RWPE2 (cell line): ENCODE measurements at regions not wholly inside any gene's neighbourhood (a gene's known extent, or its start where the extent isn't known, plus 50 kb on each side); places are given as distances from the start of the nearest gene placed in this dataset.

Experiments used
- ATAC-seq: fragments of 200-7000 bp; cut with Tn5 transposase; 3 replicates; pipeline ENCODE4 v1.9.1; 2021; ENCODE audit warnings: low read depth
- DNase-seq: peaks from one replicate; pipeline ENCODE4 v3.0.0-alpha.2; 2020; ENCODE audit warnings: low spot score
- H3K27ac ChIP-seq: fragments of 450-650 bp; 2 replicates; pipeline ENCODE4 v1.5.1; 2017; ENCODE audit warnings: mild to moderate bottlenecking; ENCODE audit not compliant: poor library complexity, severe bottlenecking
- H3K27me3 ChIP-seq: fragments of 250-450 bp; sonication (Bioruptor Pico); 2 replicates; pipeline ENCODE4 v1.5.1; 2021; ENCODE audit warnings: mild to moderate bottlenecking, moderate library complexity; ENCODE audit not compliant: insufficient read depth, poor library complexity, severe bottlenecking
- H3K36me3 ChIP-seq: fragments of 250-450 bp; sonication (Bioruptor Pico); 2 replicates; pipeline ENCODE4 v1.5.1; 2020; ENCODE audit warnings: low read depth, mild to moderate bottlenecking, moderate library complexity
- H3K4me1 ChIP-seq: fragments of 250-450 bp; sonication (Bioruptor Pico); 2 replicates; pipeline ENCODE4 v1.5.1; 2021; ENCODE audit warnings: mild to moderate bottlenecking, moderate library complexity; ENCODE audit not compliant: insufficient read depth, poor library complexity, severe bottlenecking
- H3K4me3 ChIP-seq: fragments of 250-450 bp; sonication (Bioruptor Pico); 2 replicates; pipeline ENCODE4 v1.5.1; 2021; ENCODE audit warnings: mild to moderate bottlenecking, moderate library complexity; ENCODE audit not compliant: severe bottlenecking
- H3K9me3 ChIP-seq: fragments of 250-450 bp; sonication (Bioruptor Pico); 2 replicates; pipeline ENCODE4 v1.5.1; 2021; ENCODE audit warnings: mild to moderate bottlenecking, moderate library complexity; ENCODE audit not compliant: severe bottlenecking
- TF ChIP-seq, protein P1 (sequence below): fragments of 450-650 bp; IDR thresholded peaks from one replicate; pipeline ENCODE4 v1.5.1; 2017; ENCODE audit warnings: mild to moderate bottlenecking, moderate library complexity; ENCODE audit not compliant: poor library complexity, severe bottlenecking

- TF ChIP-seq, protein P1, sequence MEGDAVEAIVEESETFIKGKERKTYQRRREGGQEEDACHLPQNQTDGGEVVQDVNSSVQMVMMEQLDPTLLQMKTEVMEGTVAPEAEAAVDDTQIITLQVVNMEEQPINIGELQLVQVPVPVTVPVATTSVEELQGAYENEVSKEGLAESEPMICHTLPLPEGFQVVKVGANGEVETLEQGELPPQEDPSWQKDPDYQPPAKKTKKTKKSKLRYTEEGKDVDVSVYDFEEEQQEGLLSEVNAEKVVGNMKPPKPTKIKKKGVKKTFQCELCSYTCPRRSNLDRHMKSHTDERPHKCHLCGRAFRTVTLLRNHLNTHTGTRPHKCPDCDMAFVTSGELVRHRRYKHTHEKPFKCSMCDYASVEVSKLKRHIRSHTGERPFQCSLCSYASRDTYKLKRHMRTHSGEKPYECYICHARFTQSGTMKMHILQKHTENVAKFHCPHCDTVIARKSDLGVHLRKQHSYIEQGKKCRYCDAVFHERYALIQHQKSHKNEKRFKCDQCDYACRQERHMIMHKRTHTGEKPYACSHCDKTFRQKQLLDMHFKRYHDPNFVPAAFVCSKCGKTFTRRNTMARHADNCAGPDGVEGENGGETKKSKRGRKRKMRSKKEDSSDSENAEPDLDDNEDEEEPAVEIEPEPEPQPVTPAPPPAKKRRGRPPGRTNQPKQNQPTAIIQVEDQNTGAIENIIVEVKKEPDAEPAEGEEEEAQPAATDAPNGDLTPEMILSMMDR = no peak
- Histone ChIP-seq H3K4me1 (peaks cover under 1% of the 10 kb centered on the region), H3K36me3 (no peaks in the 10 kb centered on the region), H3K27ac (no peak overlapping the region), H3K27me3 (no peaks in the 10 kb centered on the region), H3K4me3 (no peak overlapping the region), H3K9me3 (no peaks in the 10 kb centered on the region)
- no peak for DNase-seq
- ATAC-seq = no peak
Measured at GRCh38 chr20:7606941-7607340, 333.3 kb downstream of the HAO1 start.

- H3K9me3 ChIP-seq = no peaks in the 10 kb centered on the region
- no peak for ATAC-seq
- no peaks in the 10 kb centered on the region for H3K27me3 ChIP-seq
- H3K27ac ChIP-seq = no peak overlapping the region
- no peaks in the 10 kb centered on the region for H3K36me3 ChIP-seq
- TF ChIP-seq, protein P1 = no peak
- DNase-seq = no peak
- no peaks in the 10 kb centered on the region for H3K4me1 ChIP-seq
- H3K4me3 ChIP-seq = no peak overlapping the region
Measured at GRCh38 chr20:7608250-7608649, 332.0 kb downstream of the HAO1 start.

DNA sequence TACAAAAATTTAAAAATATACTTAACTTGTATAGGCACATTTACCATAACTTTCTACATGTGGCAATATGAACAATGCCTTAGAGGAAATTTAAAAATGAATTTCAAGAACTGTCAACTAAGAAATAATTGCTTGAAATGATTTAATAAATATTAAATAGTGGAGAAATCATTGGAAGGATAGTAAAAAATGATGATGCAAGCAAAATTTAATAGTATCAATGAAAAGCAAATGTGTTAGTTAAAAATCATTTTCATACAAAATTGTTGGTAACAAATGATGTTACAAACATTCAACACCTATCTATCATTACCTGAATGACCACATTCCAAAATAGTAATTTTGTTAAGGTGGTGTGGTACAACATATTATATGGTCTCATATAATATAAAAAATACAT is 331.0 kb downstream of the HAO1 start:
- H3K4me1 ChIP-seq = no peaks in the 10 kb centered on the region
- H3K4me3 ChIP-seq = no peak overlapping the region
- ATAC-seq (no peak), DNase-seq (no peak)
- H3K27ac ChIP-seq = no peak overlapping the region
- H3K27me3 ChIP-seq = no peaks in the 10 kb centered on the region
- no peaks in the 10 kb centered on the region for H3K36me3 ChIP-seq
- no peaks in the 10 kb centered on the region for H3K9me3 ChIP-seq
- TF ChIP-seq, protein P1 = no peak

GRCh38 chr20:7610681-7611080 is 329.6 kb downstream of the HAO1 start:
- Histone ChIP-seq H3K27ac (no peak overlapping the region), H3K36me3 (no peaks in the 10 kb centered on the region), H3K9me3 (no peaks in the 10 kb centered on the region), H3K4me3 (no peak overlapping the region), H3K4me1 (no peaks in the 10 kb centered on the region), H3K27me3 (no peaks in the 10 kb centered on the region)
- TF ChIP-seq, protein P1 = no peak
- ATAC-seq = peak; percentile 41; the same call in 1 of the 3 replicates
- no peak for DNase-seq

DNA sequence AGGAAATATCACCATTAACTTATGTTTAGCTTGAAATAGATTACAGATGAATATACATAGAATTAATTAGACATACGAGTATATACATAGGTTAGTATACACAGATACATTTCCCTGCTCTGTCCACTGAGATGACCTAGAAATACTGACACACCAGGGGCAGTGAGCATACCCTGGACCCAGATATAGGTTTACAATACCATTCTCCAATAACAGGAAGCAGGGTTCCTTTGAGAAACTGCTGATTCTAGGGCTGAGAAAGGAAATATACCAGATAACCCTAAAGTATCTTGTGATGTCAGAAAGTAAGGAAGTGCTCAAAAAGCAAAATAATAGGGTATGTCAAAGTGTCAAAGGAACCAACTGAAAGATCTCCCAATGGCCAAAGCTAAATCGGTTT is 322.5 kb downstream of the HAO1 start:
- no peak overlapping the region for H3K27ac ChIP-seq
- H3K9me3 ChIP-seq = no peaks in the 10 kb centered on the region
- H3K27me3 ChIP-seq = no peaks in the 10 kb centered on the region
- no peaks in the 10 kb centered on the region for H3K4me1 ChIP-seq
- TF ChIP-seq, protein P1 = no peak
- no peak for ATAC-seq
- no peak overlapping the region for H3K4me3 ChIP-seq
- no peak for DNase-seq
- H3K36me3 ChIP-seq = no peaks in the 10 kb centered on the region
